Pancreas (tissue), 10 donors: ENCODE measurements at regions not wholly inside any gene's neighbourhood (a gene's known extent, or its start where the extent isn't known, plus 50 kb on each side); places are given as distances from the start of the nearest gene placed in this dataset.

Source experiments
- ATAC-seq, 4 donors: fragments of 200-7000 bp; cut with Tn5 transposase; one replicate each; pipeline versions ENCODE4 v1.8.0 to v1.9.1; 2020; ENCODE audit warnings: mild to moderate bottlenecking in 4 of 4, moderate library complexity in 4 of 4
- DNase-seq, 6 donors: peaks; one replicate each; pipeline ENCODE4 v3.0.0-alpha.2; 2020
- FAIRE-seq: peaks from 2 replicates; lab custom pipeline; 2012; peaks lifted over from hg19 to GRCh38; lab: Jason Lieb, UNC
- H3K27ac ChIP-seq, 4 donors: fragments of 200-600 bp; sonication (generic); 1 replicate in 3 of 4; 2 replicates in 1 of 4; pipeline versions ENCODE4 v1.5.0 to v1.8.0; 2020
- H3K27me3 ChIP-seq, 4 donors: fragments of 200-600 bp; one replicate each; pipeline ENCODE4 v1.8.0; 2021
- H3K36me3 ChIP-seq, 3 donors: fragments of 200-600 bp; sonication (generic) in 1 of 3; one replicate each; pipeline versions ENCODE4 v1.5.0 to v1.8.0; 2020 to 2021
- H3K4me1 ChIP-seq, 3 donors: fragments of 200-600 bp; one replicate each; pipeline ENCODE4 v1.8.0; 2021
- H3K4me3 ChIP-seq, 4 donors: fragments of 200-600 bp; sonication (generic) in 2 of 4; one replicate each; pipeline versions ENCODE4 v1.5.0 to v1.8.0; 2020 to 2021
- H3K9me3 ChIP-seq, 4 donors: fragments of 200-600 bp; one replicate each; pipeline ENCODE4 v1.8.0; 2021
- WGBS, 2 donors: extraction: QIAGEN DNeasy Blood & Tissue Kit; methylation state at CpG; one replicate each; pipeline ENCODE4 v1.1.7; 2013; 5-methylcytosine and 5-hydroxymethylcytosine counted together
- intact Hi-C, 3 donors: fragments of 100-400 bp; cut with DNase I; formaldehyde crosslinking; loops; one replicate each; pipeline versions ENCODE4 v1.11.1 to v1.14.2; 2022
- TF ChIP-seq, protein P1 (sequence below), 4 donors: fragments of 200-600 bp; sonication (generic) in 3 of 4; IDR thresholded peaks; one replicate each; pipeline versions ENCODE4 v1.5.0 to v1.8.0; 2021; ENCODE audit warnings: antibody characterized with exemption in 4 of 4
- donor health status: healthy with polysubstance abuse.
- donor health status: DM: no; HTN: no; CAD: no; lungs with moderate emphysema.
- donor health status: DM: no; HTN: no; CAD: no.
- donor health status: control.
- donor health status: control.
- donor health status: Bipolar disorder and iron deficiency.
- donor health status: DM: yes; HTN: yes; CAD: no.
- donor health status: DM: no; HTN: no; CAD: no.
- donor health status: DM: no; HTN: no; CAD: no.
- donor health status: DM: yes; HTN: yes; CAD: no.

DNA sequence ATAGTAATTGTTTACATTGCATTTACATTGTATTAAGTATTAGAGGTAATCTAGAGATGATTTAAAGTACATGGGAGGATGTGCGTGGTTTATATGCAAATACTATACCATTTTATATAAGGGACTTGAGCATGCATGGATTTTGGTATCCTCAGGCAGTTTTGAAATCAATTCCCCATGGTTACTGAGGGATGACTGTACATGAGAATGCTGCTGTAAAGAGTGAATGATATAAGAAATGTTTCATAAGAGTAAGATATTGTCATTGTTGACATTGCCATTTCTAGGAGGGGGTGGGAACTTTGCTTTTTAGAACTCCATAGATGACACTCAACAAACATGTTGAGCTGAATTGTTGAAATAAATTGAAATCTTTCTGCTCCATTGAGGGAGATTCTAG, 185.0 kb downstream of the SEMA6A start:
- Histone ChIP-seq H3K27me3 (no peaks in the 10 kb centered on the region), H3K27ac (no peak overlapping the region), H3K4me3 (no peak overlapping the region), H3K36me3 (no peaks in the 10 kb centered on the region), H3K9me3 (no peaks in the 10 kb centered on the region), H3K4me1 (no peaks in the 10 kb centered on the region)
- intact Hi-C loops, result no loop called here
- no peak for DNase-seq
- WGBS, 2 donors, result 94 to 100% methylated on average over 1 of the region's 1 CpG
- ATAC-seq, result no peak
- no peak for FAIRE-seq
- TF ChIP-seq, protein P1, sequence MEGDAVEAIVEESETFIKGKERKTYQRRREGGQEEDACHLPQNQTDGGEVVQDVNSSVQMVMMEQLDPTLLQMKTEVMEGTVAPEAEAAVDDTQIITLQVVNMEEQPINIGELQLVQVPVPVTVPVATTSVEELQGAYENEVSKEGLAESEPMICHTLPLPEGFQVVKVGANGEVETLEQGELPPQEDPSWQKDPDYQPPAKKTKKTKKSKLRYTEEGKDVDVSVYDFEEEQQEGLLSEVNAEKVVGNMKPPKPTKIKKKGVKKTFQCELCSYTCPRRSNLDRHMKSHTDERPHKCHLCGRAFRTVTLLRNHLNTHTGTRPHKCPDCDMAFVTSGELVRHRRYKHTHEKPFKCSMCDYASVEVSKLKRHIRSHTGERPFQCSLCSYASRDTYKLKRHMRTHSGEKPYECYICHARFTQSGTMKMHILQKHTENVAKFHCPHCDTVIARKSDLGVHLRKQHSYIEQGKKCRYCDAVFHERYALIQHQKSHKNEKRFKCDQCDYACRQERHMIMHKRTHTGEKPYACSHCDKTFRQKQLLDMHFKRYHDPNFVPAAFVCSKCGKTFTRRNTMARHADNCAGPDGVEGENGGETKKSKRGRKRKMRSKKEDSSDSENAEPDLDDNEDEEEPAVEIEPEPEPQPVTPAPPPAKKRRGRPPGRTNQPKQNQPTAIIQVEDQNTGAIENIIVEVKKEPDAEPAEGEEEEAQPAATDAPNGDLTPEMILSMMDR (IDR thresholded peaks at IDR 0.05), result no peak

DNA sequence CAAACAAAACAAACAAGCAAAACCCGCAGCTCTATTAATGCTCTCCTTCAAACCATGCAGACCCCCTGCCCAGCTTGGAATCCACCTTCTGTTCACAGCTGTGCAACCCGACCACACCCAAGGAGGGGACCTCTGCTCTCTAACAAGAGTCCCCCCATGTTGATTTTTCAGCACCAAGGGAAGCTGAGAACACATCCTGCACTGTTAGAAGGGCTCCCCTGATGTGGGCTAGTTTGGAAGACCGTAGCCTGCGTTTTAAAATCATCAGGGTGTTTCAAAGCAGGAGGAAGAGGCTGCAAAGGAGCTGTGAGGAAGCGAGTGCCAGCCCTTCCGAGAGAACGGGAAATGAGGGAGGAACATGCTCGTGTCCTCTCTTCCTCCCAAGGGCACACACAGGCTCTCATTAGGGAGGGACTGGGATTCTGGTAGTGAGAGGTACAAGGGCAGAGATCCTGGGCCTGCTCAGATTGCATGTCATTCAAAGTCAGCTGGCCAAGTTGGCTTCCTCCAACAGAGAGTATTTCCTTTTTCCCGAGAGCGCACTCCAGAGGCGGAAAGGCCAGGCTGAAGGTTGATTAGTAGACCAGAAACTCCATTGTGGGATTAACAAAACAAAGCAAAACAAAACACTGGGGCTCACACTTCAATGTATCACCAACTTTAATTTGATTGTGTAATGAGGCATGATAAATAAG, 185.9 kb downstream of the SEMA6A start:
- Histone ChIP-seq H3K9me3 (no peaks in the 10 kb centered on the region), H3K4me3 (no peak overlapping the region), H3K4me1 (no peaks in the 10 kb centered on the region), H3K27ac (no peak overlapping the region), H3K36me3 (no peaks in the 10 kb centered on the region), H3K27me3 (no peaks in the 10 kb centered on the region)
- ATAC-seq (no peak), DNase-seq (no peak), FAIRE-seq (no peak)
- WGBS, 2 donors, result 91 to 92% methylated on average over 11 of the region's 11 CpGs
- intact Hi-C loops, result no loop called here
- TF ChIP-seq, protein P1 (IDR thresholded peaks at IDR 0.05), result no peak

DNA sequence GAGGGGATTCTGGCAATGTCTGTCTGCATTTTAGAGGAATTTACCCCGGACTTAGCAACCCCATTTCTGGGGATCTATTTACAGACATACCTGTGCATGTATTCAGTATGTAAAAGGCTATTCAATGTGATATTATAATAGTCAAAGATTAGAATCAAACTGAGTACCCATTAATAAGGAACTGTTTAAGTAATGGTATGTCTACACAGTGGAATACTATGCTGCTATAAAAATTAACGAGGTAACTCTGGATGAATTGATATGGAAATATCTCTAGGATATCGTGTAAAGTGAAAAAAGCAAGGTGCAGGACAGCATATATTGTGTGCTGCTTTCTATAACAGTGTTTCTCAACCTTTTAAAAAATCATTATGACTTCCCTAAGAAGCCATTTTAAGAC, 186.9 kb downstream of the SEMA6A start:
- Histone ChIP-seq H3K9me3 (no peaks in the 10 kb centered on the region), H3K27me3 (no peaks in the 10 kb centered on the region), H3K4me3 (no peak overlapping the region), H3K27ac (no peak overlapping the region), H3K36me3 (no peaks in the 10 kb centered on the region), H3K4me1 (no peaks in the 10 kb centered on the region)
- 94 to 98% methylated on average over 3 of the region's 3 CpGs for WGBS, 2 donors
- FAIRE-seq (no peak), ATAC-seq (no peak), DNase-seq (no peak)
- intact Hi-C loops, result no loop called here
- TF ChIP-seq, protein P1 (IDR thresholded peaks at IDR 0.05), result no peak

DNA sequence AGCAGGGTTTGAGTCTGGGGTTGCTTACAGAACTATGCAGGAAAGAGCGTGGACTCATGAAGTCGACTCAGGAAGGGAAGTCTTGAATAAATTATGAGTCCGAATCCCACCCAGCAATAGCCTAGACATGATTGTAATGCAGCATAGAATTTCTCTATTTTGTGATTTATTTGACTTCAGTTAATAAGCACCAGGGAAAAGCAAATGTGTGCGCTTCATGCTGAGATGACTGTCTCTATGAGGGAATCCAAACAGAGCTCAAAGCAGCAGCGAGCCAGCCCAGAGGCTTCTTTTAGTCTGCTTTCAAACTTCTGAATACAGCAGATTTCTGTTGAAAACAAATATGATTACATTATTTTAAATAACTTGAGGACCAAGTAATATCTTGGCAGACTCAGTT, 188.0 kb downstream of the SEMA6A start:
- H3K36me3 ChIP-seq, result no peaks in the 10 kb centered on the region
- H3K4me1 ChIP-seq, result no peaks in the 10 kb centered on the region
- DNase-seq, result no peak
- no peak overlapping the region for H3K27ac ChIP-seq
- no peaks in the 10 kb centered on the region for H3K9me3 ChIP-seq
- ATAC-seq, result no peak
- TF ChIP-seq, protein P1 (IDR thresholded peaks at IDR 0.05), result no peak
- H3K4me3 ChIP-seq, result no peak overlapping the region
- intact Hi-C loops, result no loop called here
- 91 to 93% methylated on average over 5 of the region's 5 CpGs for WGBS, 2 donors
- no peak for FAIRE-seq
- H3K27me3 ChIP-seq, result no peaks in the 10 kb centered on the region

DNA sequence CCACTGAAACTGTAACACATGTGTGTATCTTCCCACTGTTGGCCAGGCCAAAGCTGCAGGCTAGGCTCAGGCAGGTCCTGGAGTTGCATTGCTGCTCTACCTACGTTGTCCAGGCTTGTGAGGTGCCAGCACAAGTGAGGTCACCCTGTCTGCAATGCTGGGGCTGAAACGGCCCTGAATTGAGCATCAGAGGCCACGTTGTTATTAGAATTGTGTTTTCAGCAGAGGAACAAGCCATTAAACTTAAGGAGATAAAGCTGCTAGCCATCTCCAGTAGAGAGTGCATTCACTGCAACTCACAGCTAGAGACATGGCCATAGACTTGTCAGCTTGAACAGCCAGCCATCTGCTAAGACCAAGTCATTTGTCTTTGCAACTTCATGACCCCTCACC, 191.8 kb downstream of the SEMA6A start:
- intact Hi-C loops, result no loop called here
- TF ChIP-seq, protein P1 (IDR thresholded peaks at IDR 0.05), result no peak
- H3K4me1 ChIP-seq, result no peaks in the 10 kb centered on the region
- H3K27ac ChIP-seq, result no peak overlapping the region
- no peak overlapping the region for H3K4me3 ChIP-seq
- ATAC-seq (no peak), FAIRE-seq (no peak), DNase-seq (no peak)
- no peaks in the 10 kb centered on the region for H3K9me3 ChIP-seq
- H3K36me3 ChIP-seq, result no peaks in the 10 kb centered on the region
- no peaks in the 10 kb centered on the region for H3K27me3 ChIP-seq
- WGBS, 2 donors, result 59 to 68% methylated on average over 3 of the region's 3 CpGs
